ENCODE measurements at regions not wholly inside any gene's neighbourhood (a gene's known extent, or its start where the extent isn't known, plus 50 kb on each side); places are given as distances from the start of the nearest gene placed in this dataset.

- no peak overlapping the region for H3K4me3 ChIP-seq (ENCODE audit: low read length)
- no peak for TF ChIP-seq ZNF274 (IDR thresholded peaks at IDR 0.05; ENCODE audit: low read depth, low read length)
Observed at GRCh38 chr19:28862238-28862637, 350.7 kb downstream of the UQCRFS1 start.

GRCh38 chr19:28859811-28860210, 353.1 kb downstream of the UQCRFS1 start:
- no peak overlapping the region for H3K4me3 ChIP-seq (ENCODE audit: low read length)
- no peak for TF ChIP-seq ZNF274 (IDR thresholded peaks at IDR 0.05; ENCODE audit: low read depth, low read length)

GRCh38 chr19:28858933-28859332, 354.0 kb downstream of the UQCRFS1 start:
- TF ChIP-seq ZNF274 (IDR thresholded peaks at IDR 0.05; ENCODE audit: low read depth, low read length) = no peak
- no peak overlapping the region for H3K4me3 ChIP-seq (ENCODE audit: low read length)

- no peak overlapping the region for H3K4me3 ChIP-seq (ENCODE audit: low read length)
- no peak for TF ChIP-seq ZNF274 (IDR thresholded peaks at IDR 0.05; ENCODE audit: low read depth, low read length)
Observed at GRCh38 chr19:28857967-28858366, 355.0 kb downstream of the UQCRFS1 start.

GRCh38 chr19:28855216-28855615, 357.7 kb downstream of the UQCRFS1 start:
- H3K4me3 ChIP-seq (ENCODE audit: low read length) = no peak overlapping the region
- no peak for TF ChIP-seq ZNF274 (IDR thresholded peaks at IDR 0.05; ENCODE audit: low read depth, low read length)

- no peak overlapping the region for H3K4me3 ChIP-seq (ENCODE audit: low read length)
- no peak for TF ChIP-seq ZNF274 (IDR thresholded peaks at IDR 0.05; ENCODE audit: low read depth, low read length)
Observed at GRCh38 chr19:28847468-28847867, 365.5 kb downstream of the UQCRFS1 start.

- no peak for TF ChIP-seq ZNF274 (IDR thresholded peaks at IDR 0.05; ENCODE audit: low read depth, low read length)
- no peak overlapping the region for H3K4me3 ChIP-seq (ENCODE audit: low read length)
Observed at GRCh38 chr19:28846094-28846812, 366.7 kb downstream of the UQCRFS1 start.

- TF ChIP-seq ZNF274 (IDR thresholded peaks at IDR 0.05; ENCODE audit: low read depth, low read length) = no peak
- no peak overlapping the region for H3K4me3 ChIP-seq (ENCODE audit: low read length)
Observed at GRCh38 chr19:28843761-28844492, 369.0 kb downstream of the UQCRFS1 start.

- no peak for TF ChIP-seq ZNF274 (IDR thresholded peaks at IDR 0.05; ENCODE audit: low read depth, low read length)
- H3K4me3 ChIP-seq (ENCODE audit: low read length) = no peak overlapping the region
Observed at GRCh38 chr19:28841531-28841930, 371.4 kb downstream of the UQCRFS1 start.

- TF ChIP-seq ZNF274 (IDR thresholded peaks at IDR 0.05; ENCODE audit: low read depth, low read length) = no peak
- no peak overlapping the region for H3K4me3 ChIP-seq (ENCODE audit: low read length)
Observed at GRCh38 chr19:28840891-28841290, 372.1 kb downstream of the UQCRFS1 start.

- TF ChIP-seq ZNF274 (IDR thresholded peaks at IDR 0.05; ENCODE audit: low read depth, low read length) = no peak
- H3K4me3 ChIP-seq (ENCODE audit: low read length) = no peak overlapping the region
Observed at GRCh38 chr19:28839455-28839854, 373.5 kb downstream of the UQCRFS1 start.

GRCh38 chr19:28838909-28839308, 374.0 kb downstream of the UQCRFS1 start:
- H3K4me3 ChIP-seq (ENCODE audit: low read length) = no peak overlapping the region
- TF ChIP-seq ZNF274 (IDR thresholded peaks at IDR 0.05; ENCODE audit: low read depth, low read length) = no peak

GRCh38 chr19:28836421-28836820, 376.5 kb downstream of the UQCRFS1 start:
- no peak for TF ChIP-seq ZNF274 (IDR thresholded peaks at IDR 0.05; ENCODE audit: low read depth, low read length)
- no peak overlapping the region for H3K4me3 ChIP-seq (ENCODE audit: low read length)

GRCh38 chr19:28834996-28835395, 378.0 kb downstream of the UQCRFS1 start:
- no peak for TF ChIP-seq ZNF274 (IDR thresholded peaks at IDR 0.05; ENCODE audit: low read depth, low read length)
- no peak overlapping the region for H3K4me3 ChIP-seq (ENCODE audit: low read length)

GRCh38 chr19:28831462-28831861, 381.5 kb downstream of the UQCRFS1 start:
- no peak overlapping the region for H3K4me3 ChIP-seq (ENCODE audit: low read length)
- no peak for TF ChIP-seq ZNF274 (IDR thresholded peaks at IDR 0.05; ENCODE audit: low read depth, low read length)

Measured in GM08714 (cell line).